IMR-90 (cell line): ENCODE measurements at regions not wholly inside any gene's neighbourhood (a gene's known extent, or its start where the extent isn't known, plus 50 kb on each side); places are given as distances from the start of the nearest gene placed in this dataset.

Experiments
- ATAC-seq: fragments of 200-7000 bp; cut with Tn5 transposase; 2 replicates; pipeline ENCODE4 v1.9.1; 2020; ENCODE audit warnings: low read depth, mild to moderate bottlenecking, moderate library complexity
- BruUV-seq: library from RNA; stranded (reverse); fragments of 400-500 nt; replicated peaks from 2 replicates; lab custom pipeline; 2021; lab: Mats Ljungman, UMichigan
- CTCF ChIA-PET: fragments of 300-600 bp; formaldehyde crosslinking; extraction: SDS; loops from one replicate; lab custom pipeline; 2021; ENCODE audit warnings: antibody characterized with exemption; lab: Yijun Ruan, JAX
- POLR2A ChIA-PET: fragments of 300-600 bp; sonication (Branson Sonifier 250); formaldehyde crosslinking; loops from one replicate; lab custom pipeline; 2022; ENCODE audit warnings: antibody characterized with exemption; ENCODE audit not compliant: unreplicated experiment; lab: Charles Lee
- DNase-seq: peaks from one replicate; pipeline ENCODE4 v3.0.0; 2013
- H2AFZ ChIP-seq: replicated peaks from 2 replicates; pipeline ENCODE3; 2013; ENCODE audit warnings: low read length, mild to moderate bottlenecking; ENCODE audit not compliant: poor library complexity
- H2AK5ac ChIP-seq: 2 replicates; pipeline ENCODE4 v1.6.1; 2013; ENCODE audit warnings: low read depth, low read length, inconsistent platforms
- H2AK9ac ChIP-seq: replicated peaks from 2 replicates; pipeline ENCODE3; 2013; ENCODE audit warnings: mild to moderate bottlenecking, low read depth, low read length, moderate library complexity; ENCODE audit not compliant: poor library complexity
- H2BK120ac ChIP-seq: 2 replicates; pipeline ENCODE4 v1.6.1; 2013; ENCODE audit warnings: low read depth, low read length, inconsistent platforms
- H2BK15ac ChIP-seq: 3 replicates; pipeline ENCODE4 v1.6.1; 2013; ENCODE audit warnings: low read depth, low read length, inconsistent platforms
- H2BK20ac ChIP-seq: 2 replicates; pipeline ENCODE4 v1.6.1; 2013; ENCODE audit warnings: low read depth, mild to moderate bottlenecking, inconsistent platforms, low read length, moderate library complexity
- H2BK5ac ChIP-seq: 2 replicates; pipeline ENCODE4 v1.6.1; 2013; ENCODE audit warnings: mild to moderate bottlenecking, low read depth, low read length, inconsistent platforms; ENCODE audit not compliant: poor library complexity, severe bottlenecking
- H3K14ac ChIP-seq: replicated peaks from 2 replicates; pipeline ENCODE4 v1.6.1; 2013; ENCODE audit warnings: low read depth, low read length, inconsistent platforms
- H3K18ac ChIP-seq: 2 replicates; pipeline ENCODE4 v1.6.1; 2013; ENCODE audit warnings: low read depth, low read length, control low read depth
- H3K23ac ChIP-seq: 2 replicates; pipeline ENCODE4 v1.6.1; 2013; ENCODE audit warnings: low read depth, low read length, inconsistent platforms
- H3K27ac ChIP-seq: 2 replicates; pipeline ENCODE4 v1.5.1; 2013; ENCODE audit warnings: mild to moderate bottlenecking, control low read depth, low read length; ENCODE audit not compliant: insufficient read depth
- H3K27me3 ChIP-seq: 2 replicates; pipeline ENCODE4 v1.6.1; 2013; ENCODE audit warnings: low read length; ENCODE audit not compliant: control insufficient read depth, insufficient read depth
- H3K36me3 ChIP-seq: 2 replicates; pipeline ENCODE4 v1.6.1; 2013; ENCODE audit warnings: low read length, mixed read lengths; ENCODE audit not compliant: control insufficient read depth, insufficient read depth
- H3K4ac ChIP-seq: 2 replicates; pipeline ENCODE4 v1.6.1; 2013; ENCODE audit warnings: low read depth, low read length, inconsistent platforms
- H3K4me1 ChIP-seq: 2 replicates; pipeline ENCODE4 v1.6.1; 2013; ENCODE audit warnings: low read length, mixed read lengths; ENCODE audit not compliant: control insufficient read depth, insufficient read depth
- H3K4me2 ChIP-seq: 2 replicates; pipeline ENCODE4 v1.6.1; 2013; ENCODE audit warnings: low read depth, mild to moderate bottlenecking, control low read depth, low read length, moderate library complexity
- H3K4me3 ChIP-seq: 2 replicates; pipeline ENCODE4 v1.5.1; 2013; ENCODE audit warnings: low read depth, mild to moderate bottlenecking, control low read depth, low read length, moderate library complexity; ENCODE audit not compliant: insufficient read depth
- H3K56ac ChIP-seq: 2 replicates; pipeline ENCODE4 v1.6.1; 2013; ENCODE audit warnings: low read length, inconsistent platforms; ENCODE audit not compliant: insufficient read depth; ENCODE audit errors: extremely low read depth
- H3K79me1 ChIP-seq, 2 experiments: 2 replicates each; pipeline ENCODE4 v1.6.1; 2013; ENCODE audit warnings: low read length in 2 of 2, inconsistent platforms in 1 of 2, low read depth in 1 of 2
- H3K9ac ChIP-seq: 2 replicates; pipeline ENCODE4 v1.6.1; 2013; ENCODE audit warnings: low read depth, low read length, control low read depth
- H3K9me1 ChIP-seq: 2 replicates; pipeline ENCODE4 v1.6.1; 2013; ENCODE audit warnings: low read length, inconsistent platforms; ENCODE audit not compliant: insufficient read depth
- H3K9me3 ChIP-seq: 2 replicates; pipeline ENCODE4 v1.6.1; 2013; ENCODE audit warnings: low read length; ENCODE audit not compliant: control insufficient read depth, insufficient read depth
- H4K20me1 ChIP-seq: 2 replicates; pipeline ENCODE4 v1.6.1; 2013; ENCODE audit warnings: low read length, inconsistent platforms; ENCODE audit not compliant: insufficient read depth
- H4K5ac ChIP-seq: 2 replicates; pipeline ENCODE4 v1.6.1; 2013; ENCODE audit warnings: mild to moderate bottlenecking, low read depth, low read length, control low read depth
- H4K8ac ChIP-seq, 2 experiments: 2 replicates each; pipeline ENCODE4 v1.6.1; 2013; ENCODE audit warnings: low read depth in 2 of 2, low read length in 2 of 2, control low read depth in 1 of 2, inconsistent platforms in 1 of 2
- H4K91ac ChIP-seq: 2 replicates; pipeline ENCODE4 v1.6.1; 2013; ENCODE audit warnings: low read depth, low read length, inconsistent platforms; ENCODE audit not compliant: insufficient read depth
- MAFK ChIP-seq: IDR thresholded peaks from 2 replicates; pipeline ENCODE4 v1.6.1; 2012; ENCODE audit warnings: low read depth, low read length, improper control_type of control experiment
- SMC3 ChIP-seq: fragments of 150-350 bp; IDR thresholded peaks from 2 replicates; pipeline ENCODE4 v1.6.1; 2016; ENCODE audit warnings: low read depth, mild to moderate bottlenecking, antibody characterized with exemption, low read length, moderate library complexity
- WGBS, 2 experiments: methylation state at CpG; one replicate each; pipeline versions ENCODE4 v1.1.5 to v1.1.7; 2013; ENCODE audit warnings: missing lambda C conversion rate in 2 of 2; ENCODE audit not compliant: insufficient read length in 1 of 2; ENCODE audit errors: extremely low coverage in 2 of 2; 5-methylcytosine and 5-hydroxymethylcytosine counted together
- dilution Hi-C: fragments of 300-500 bp; cut with HindIII; formaldehyde crosslinking; loops from one replicate; pipeline ENCODE4 v1.14.3; 2018; ENCODE audit warnings: low sequenced_read_pairs; ENCODE audit not compliant: unreplicated experiment
- in situ Hi-C: fragments of 300-500 bp; cut with MboI; formaldehyde crosslinking; loops from 3 replicates; pipeline ENCODE4 v1.14.3; 2019; ENCODE audit warnings: low sequenced_read_pairs, inconsistent platforms, mixed read lengths
- intact Hi-C: fragments of 100-400 bp; cut with micrococcal nuclease; formaldehyde crosslinking; loops from 2 replicates; pipeline ENCODE4 v1.10.0; 2022

GRCh38 chr2:100722125-100722524, 97.8 kb upstream of the NPAS2 start:
- no peak overlapping the region for H3K4me2 ChIP-seq
- H2BK15ac ChIP-seq: no peak overlapping the region
- no peak overlapping the region for H4K5ac ChIP-seq
- no peaks in the 10 kb centered on the region for H3K9me3 ChIP-seq
- no peak overlapping the region for H2BK20ac ChIP-seq
- TF ChIP-seq MAFK (no peak), SMC3 (no peak)
- H3K36me3 ChIP-seq: no peaks in the 10 kb centered on the region
- in situ Hi-C loops (no loop called here), dilution Hi-C loops (no loop called here), intact Hi-C loops (loop anchor here (10.0 kb wide), 1 partner anchor 483 kb away; no protein-coding TSS in a partner anchor)
- BruUV-seq: no TSS peak
- ATAC-seq (no peak), DNase-seq (no peak)
- H3K4me3 ChIP-seq: no peak overlapping the region
- H3K9me1 ChIP-seq: no peaks in the 10 kb centered on the region
- no peak overlapping the region for H3K18ac ChIP-seq
- POLR2A ChIA-PET: interaction anchor here (0.6 kb wide), 1 partner anchor 23 kb away, joined by 3 read pairs; no protein-coding TSS in a partner anchor
- H3K9ac ChIP-seq: no peak overlapping the region
- no peaks in the 10 kb centered on the region for H4K20me1 ChIP-seq
- H3K4ac ChIP-seq: no peak overlapping the region
- no peak overlapping the region for H2AK9ac ChIP-seq
- no peak overlapping the region for H4K8ac ChIP-seq
- H3K23ac ChIP-seq: no peak overlapping the region
- peaks cover 52% of the 10 kb centered on the region for H3K27me3 ChIP-seq
- no peak overlapping the region for H2BK5ac ChIP-seq
- H3K79me1 ChIP-seq: no peaks in the 10 kb centered on the region
- no peak overlapping the region for H3K56ac ChIP-seq
- no peak overlapping the region for H3K14ac ChIP-seq
- CTCF ChIA-PET: no interaction called here
- no peak overlapping the region for H4K91ac ChIP-seq
- H2AFZ ChIP-seq: no peak overlapping the region
- no peak overlapping the region for H2BK120ac ChIP-seq
- no peak overlapping the region for H2AK5ac ChIP-seq
- no CpG with 5 or more reads among the region's 3 CpGs for WGBS, 2 experiments
- H3K4me1 ChIP-seq: no peaks in the 10 kb centered on the region
- H3K27ac ChIP-seq: no peak overlapping the region
